GM12873 (cell line): ENCODE measurements at regions not wholly inside any gene's neighbourhood (a gene's known extent, or its start where the extent isn't known, plus 50 kb on each side); places are given as distances from the start of the nearest gene placed in this dataset.

ENCODE experiments used
- CTCF ChIP-seq: IDR thresholded peaks from 2 replicates; pipeline ENCODE4 v1.5.1; 2012; ENCODE audit warnings: low read depth, mild to moderate bottlenecking, moderate library complexity, low read length, control low read depth; ENCODE audit not compliant: insufficient read depth; ENCODE audit errors: missing control alignments

DNA sequence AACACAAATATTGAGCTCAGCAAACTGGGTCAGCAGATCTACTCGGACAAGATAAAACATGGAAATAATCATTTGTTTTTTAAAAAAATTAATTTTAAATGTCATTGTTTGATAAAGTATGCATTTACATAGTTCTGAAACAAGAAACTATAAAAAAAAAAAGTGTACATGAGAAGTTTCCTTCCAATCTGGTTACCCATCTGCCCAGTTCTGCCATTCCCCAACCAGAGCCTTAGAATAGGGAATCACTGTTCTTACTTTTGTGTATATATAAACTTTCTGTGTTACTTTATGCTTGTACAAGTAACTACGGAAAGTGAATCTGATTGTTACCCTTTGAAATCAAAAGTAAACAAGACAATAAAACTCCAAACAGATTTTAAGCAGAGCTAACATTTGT is 791.4 kb downstream of the HACE1 start:
- no peak for TF ChIP-seq CTCF

DNA sequence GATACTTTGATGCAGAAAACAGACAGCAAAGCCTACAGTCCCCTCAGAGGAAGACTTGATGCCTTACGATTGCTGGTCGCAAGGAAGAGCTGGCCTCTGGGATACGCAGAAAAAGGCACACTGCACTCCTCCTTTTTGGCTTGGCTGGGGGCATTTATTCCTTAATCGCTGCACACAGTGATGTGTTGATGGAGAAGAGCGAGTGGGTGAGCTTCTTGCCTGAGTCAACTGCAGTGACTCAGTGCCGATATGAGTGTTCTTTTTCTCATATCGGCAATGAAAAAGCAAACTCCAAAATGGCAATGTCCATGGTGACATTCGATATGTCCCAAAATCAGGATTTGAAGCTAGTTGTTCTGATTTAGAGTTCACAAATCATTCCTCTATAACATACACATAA is 794.8 kb downstream of the HACE1 start:
- no peak for TF ChIP-seq CTCF

GRCh38 chr6:104050455-104050854 is 809.3 kb downstream of the HACE1 start:
- TF ChIP-seq CTCF: no peak

DNA sequence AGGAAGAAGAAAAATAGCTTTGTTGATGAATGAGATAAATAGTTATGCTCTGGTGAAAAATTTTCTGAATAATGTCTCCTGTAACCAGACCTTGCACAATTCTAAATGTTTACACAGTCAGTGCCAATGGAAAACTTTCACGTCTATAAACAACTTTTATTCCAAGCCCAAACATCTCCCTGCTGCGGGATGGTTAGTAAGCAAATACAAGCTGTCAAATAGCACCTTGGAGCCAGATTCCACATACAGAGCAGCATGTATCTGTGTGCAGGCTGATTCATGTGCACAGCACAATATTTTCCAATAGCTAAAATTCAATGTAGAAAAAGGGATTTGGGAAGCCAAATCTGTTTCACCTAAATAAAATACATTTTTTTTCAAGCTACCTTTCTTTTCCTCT is 813.3 kb downstream of the HACE1 start:
- no peak for TF ChIP-seq CTCF

DNA sequence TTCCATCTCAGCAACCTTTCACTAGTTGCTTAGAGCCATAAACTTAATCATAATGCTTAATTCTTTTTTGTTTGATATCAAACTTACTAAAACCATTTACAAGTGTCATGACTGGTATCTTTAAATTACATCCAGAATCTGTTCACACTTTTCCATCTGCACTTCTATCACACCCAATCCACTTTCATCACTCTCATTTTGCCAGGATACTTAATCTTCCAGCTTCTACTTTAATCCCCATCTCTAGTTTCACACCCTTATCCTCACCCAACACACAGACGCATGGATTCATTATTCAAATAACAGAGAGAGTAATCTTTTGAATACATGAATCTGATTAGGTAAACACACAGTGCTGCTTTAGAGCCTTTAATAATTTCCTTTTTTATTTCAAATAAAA is 828.4 kb downstream of the HACE1 start:
- no peak for TF ChIP-seq CTCF

DNA sequence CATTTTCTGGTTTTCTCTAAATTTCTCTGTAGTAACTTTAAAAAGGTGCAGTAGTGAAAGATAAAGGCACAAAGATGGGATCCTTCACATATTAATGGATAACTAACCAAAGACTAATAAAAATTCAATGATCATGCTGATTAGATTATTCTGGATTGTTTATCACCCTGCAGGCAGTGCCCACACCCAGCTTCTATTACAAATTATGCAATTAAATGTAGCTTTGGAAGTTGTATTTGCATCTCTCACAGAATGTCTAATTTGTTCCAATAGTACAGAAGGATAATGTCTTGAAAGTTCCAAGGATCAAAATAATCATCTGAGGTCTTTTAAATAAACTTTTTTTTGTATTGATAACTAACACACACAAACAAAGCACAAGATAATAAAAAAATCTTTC is 837.6 kb downstream of the HACE1 start:
- no peak for TF ChIP-seq CTCF

GRCh38 chr6:104019075-104019753 is 840.5 kb downstream of the HACE1 start:
- TF ChIP-seq CTCF: no peak
